MG63 (cell line): ENCODE measurements at regions not wholly inside any gene's neighbourhood (a gene's known extent, or its start where the extent isn't known, plus 50 kb on each side); places are given as distances from the start of the nearest gene placed in this dataset.

ENCODE experiments used
- DNase-seq: peaks from one replicate; pipeline ENCODE4 v3.0.0-alpha.2; 2020
- H3K27me3 ChIP-seq: fragments of 250-450 bp; sonication (Bioruptor Pico); 2 replicates; pipeline ENCODE4 v1.5.1; 2020; ENCODE audit warnings: mild to moderate bottlenecking, moderate library complexity
- H3K36me3 ChIP-seq: fragments of 250-450 bp; sonication (Bioruptor Pico); 2 replicates; pipeline ENCODE4 v1.5.1; 2020; ENCODE audit warnings: mild to moderate bottlenecking, moderate library complexity
- H3K4me3 ChIP-seq: fragments of 250-450 bp; sonication (Bioruptor Pico); 2 replicates; pipeline ENCODE4 v1.5.1; 2020; ENCODE audit warnings: mild to moderate bottlenecking, moderate library complexity
- H3K9me3 ChIP-seq: fragments of 250-450 bp; sonication (Bioruptor Pico); 2 replicates; pipeline ENCODE4 v1.5.1; 2020; ENCODE audit warnings: mild to moderate bottlenecking, moderate library complexity

GRCh38 chr2:204177251-204177976 lies 240.9 kb downstream of the ICOS start:
- H3K36me3 ChIP-seq, result no peaks in the 10 kb centered on the region
- DNase-seq, result no peak
- H3K4me3 ChIP-seq, result no peak overlapping the region
- no peaks in the 10 kb centered on the region for H3K9me3 ChIP-seq
- peaks cover 3% of the 10 kb centered on the region for H3K27me3 ChIP-seq

- Histone ChIP-seq H3K27me3 (peaks cover 3% of the 10 kb centered on the region), H3K36me3 (no peaks in the 10 kb centered on the region), H3K4me3 (no peak overlapping the region), H3K9me3 (no peaks in the 10 kb centered on the region)
- peak; percentile 9 for DNase-seq
Measured at GRCh38 chr2:204177977-204178522, 241.5 kb downstream of the ICOS start.

DNA sequence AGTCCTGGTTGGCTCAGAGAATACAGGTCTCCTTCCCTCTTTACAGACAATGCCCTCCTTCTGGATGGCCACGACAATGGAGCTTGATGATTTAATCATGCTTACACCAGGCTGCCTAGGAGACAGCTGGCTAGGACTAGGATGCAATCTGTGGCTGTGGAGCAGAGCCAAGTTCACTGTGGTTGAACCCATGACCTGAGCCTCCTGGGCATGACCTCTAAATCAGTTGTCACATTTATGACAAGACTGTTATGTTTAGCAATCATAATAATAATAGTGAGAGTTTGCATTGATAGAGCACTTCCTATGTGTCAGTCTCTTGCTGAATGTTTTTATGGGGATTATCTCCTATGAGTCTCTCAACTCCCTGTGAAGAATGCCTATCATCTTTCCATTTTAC lies 244.1 kb downstream of the ICOS start:
- Histone ChIP-seq H3K36me3 (no peaks in the 10 kb centered on the region), H3K27me3 (peaks cover 3% of the 10 kb centered on the region), H3K4me3 (no peak overlapping the region), H3K9me3 (no peaks in the 10 kb centered on the region)
- DNase-seq, result peak; percentile 52

- Histone ChIP-seq H3K4me3 (no peak overlapping the region), H3K36me3 (no peaks in the 10 kb centered on the region), H3K9me3 (no peaks in the 10 kb centered on the region), H3K27me3 (peaks cover 3% of the 10 kb centered on the region)
- DNase-seq, result no peak
Measured at GRCh38 chr2:204183608-204184007, 247.0 kb downstream of the ICOS start.

DNA sequence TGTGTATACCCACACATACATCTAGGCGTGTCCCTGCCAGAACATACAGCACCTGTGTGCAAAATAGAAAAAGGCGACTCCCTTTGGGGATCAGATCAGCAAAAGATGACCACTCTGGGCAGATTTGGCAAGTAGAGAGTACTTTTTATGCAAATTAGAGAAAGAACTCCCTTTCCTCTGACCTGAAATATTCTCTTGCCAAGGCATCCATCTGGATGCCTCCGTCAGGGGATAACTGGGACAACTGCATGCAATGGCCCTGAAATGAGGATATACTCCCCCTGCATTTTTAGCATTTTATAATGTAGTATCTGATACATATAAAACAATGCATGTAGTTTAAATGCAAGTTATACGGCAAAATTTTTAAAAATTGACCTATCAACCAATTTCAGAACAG lies 247.7 kb downstream of the ICOS start:
- Histone ChIP-seq H3K27me3 (no peaks in the 10 kb centered on the region; the same call in 1 of the 2 replicates), H3K36me3 (no peaks in the 10 kb centered on the region), H3K4me3 (no peak overlapping the region), H3K9me3 (no peaks in the 10 kb centered on the region)
- DNase-seq, result no peak

DNA sequence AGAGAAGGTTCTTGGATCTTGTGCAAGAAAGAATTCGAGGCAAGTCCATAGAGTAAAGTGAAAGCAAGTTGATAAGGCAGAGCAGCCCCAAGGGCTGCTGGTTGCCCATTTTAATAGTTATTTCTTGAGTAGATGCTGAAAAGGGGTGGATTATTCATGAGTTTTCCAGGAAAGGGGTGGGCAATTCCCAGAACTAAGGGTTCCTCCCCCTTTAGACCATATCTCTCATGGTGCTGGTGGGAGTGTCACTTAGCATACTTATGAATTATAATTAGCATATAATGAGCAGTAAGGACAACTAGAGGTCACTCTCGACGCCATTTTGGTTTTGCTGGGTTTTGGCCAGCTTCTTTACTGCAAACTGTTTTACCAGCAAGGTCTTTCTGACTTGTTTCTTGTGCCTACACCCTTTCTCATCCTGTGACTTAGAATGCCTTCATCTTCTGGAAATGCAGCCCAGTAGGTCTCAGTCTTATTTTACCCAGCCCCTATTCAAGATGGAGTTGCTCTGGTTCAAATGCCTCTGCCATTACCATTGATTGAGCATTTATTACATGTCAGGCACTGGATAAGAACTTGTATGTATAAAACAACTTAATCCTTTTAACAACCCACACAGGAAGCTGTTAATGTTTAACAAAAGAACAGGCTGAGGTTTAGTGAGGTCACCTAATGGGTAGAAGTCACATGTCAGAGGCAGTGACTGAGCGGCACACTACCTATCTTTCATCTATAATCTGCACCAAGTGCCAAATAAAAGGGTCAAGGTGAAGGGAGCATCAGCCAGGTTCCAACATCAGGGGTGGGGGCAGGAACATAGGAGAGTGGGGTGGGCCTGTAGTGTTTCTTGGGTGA lies 250.9 kb downstream of the ICOS start:
- DNase-seq, result no peak
- Histone ChIP-seq H3K36me3 (no peaks in the 10 kb centered on the region), H3K27me3 (no peaks in the 10 kb centered on the region)

DNA sequence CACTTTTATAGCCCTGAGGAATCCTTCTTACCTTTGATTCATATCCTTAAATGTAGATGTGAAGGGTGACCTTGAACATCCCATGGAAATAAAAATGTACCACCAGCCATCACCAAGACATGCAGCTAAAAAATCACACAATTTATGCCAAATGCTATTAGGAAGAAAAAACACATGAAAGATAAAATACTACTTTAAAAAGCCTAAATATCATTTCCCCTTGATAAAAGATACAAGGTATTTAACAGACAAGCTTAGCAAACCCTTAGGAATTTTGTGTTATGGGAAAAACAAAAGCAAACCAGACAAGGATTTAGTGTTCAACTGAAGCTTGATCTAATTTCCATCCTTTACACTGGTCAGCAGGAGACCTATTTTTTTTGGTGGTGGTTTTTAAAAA lies 255.0 kb downstream of the ICOS start:
- DNase-seq, result no peak
- no peaks in the 10 kb centered on the region for H3K36me3 ChIP-seq
- H3K4me3 ChIP-seq, result no peak overlapping the region
- H3K9me3 ChIP-seq, result no peaks in the 10 kb centered on the region
- H3K27me3 ChIP-seq, result no peaks in the 10 kb centered on the region

More for the DNA sequence above, 250.9 kb downstream of the ICOS start:
- Histone ChIP-seq H3K4me3 (no peak overlapping the region), H3K9me3 (no peaks in the 10 kb centered on the region)

GRCh38 chr2:204195498-204195897 lies 258.9 kb downstream of the ICOS start:
- Histone ChIP-seq H3K36me3 (no peaks in the 10 kb centered on the region), H3K9me3 (no peaks in the 10 kb centered on the region), H3K27me3 (no peaks in the 10 kb centered on the region), H3K4me3 (no peak overlapping the region)
- DNase-seq, result no peak

DNA sequence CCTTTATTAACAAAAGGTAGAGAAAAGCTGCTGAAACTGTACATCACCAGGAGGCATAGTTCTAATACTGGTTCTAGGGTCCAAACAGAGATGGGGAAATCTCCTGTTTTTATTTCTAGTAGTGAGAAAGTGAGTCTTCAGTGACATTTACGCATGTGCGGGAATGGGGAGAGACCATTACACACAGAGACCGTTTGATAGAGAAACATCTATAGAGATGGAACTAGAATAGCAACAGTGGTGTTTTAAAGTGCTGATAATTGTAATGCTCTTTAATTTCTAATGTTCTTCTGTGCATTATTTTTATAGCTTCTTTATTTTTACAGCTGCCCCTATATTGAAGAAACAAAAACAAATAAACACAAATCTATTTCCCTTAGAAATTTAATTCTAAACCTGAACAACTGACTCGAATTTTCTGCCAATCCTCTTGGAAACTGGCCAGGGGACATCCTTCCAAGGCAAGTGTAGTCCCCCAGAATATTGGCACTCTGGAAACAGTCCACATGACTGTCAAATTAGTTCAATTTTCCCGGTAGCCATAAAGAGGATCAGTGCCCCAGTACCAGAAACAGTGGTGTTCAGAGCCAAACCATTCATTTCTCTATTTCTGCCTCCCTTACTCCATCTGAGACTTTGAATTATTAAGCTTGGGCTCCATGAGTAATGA lies 260.9 kb downstream of the ICOS start:
- DNase-seq, result no peak
- H3K4me3 ChIP-seq, result no peak overlapping the region
- no peaks in the 10 kb centered on the region for H3K36me3 ChIP-seq
- H3K27me3 ChIP-seq, result no peaks in the 10 kb centered on the region; the same call in 1 of the 2 replicates
- no peaks in the 10 kb centered on the region for H3K9me3 ChIP-seq

DNA sequence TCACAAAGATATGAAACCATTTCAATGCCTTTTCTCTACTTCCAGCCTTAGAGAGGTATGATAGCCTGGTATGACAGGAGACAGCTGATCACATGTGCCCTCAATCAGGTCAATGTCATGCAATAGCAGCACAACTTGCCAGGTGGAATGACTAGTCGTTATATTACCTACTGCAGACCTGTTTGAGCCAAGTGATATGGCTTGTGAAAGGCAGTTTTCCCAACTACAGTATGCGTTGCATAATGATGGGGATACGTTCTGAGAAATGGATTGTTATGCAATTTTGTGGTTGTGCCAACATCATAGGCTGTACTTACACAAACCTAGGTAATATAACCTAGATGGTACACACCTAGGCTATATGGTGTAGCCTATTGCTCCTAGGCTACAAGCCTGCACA lies 262.8 kb downstream of the ICOS start:
- no peak for DNase-seq
- H3K9me3 ChIP-seq, result no peaks in the 10 kb centered on the region
- no peaks in the 10 kb centered on the region; the same call in 1 of the 2 replicates for H3K27me3 ChIP-seq
- no peaks in the 10 kb centered on the region for H3K36me3 ChIP-seq
- H3K4me3 ChIP-seq, result no peak overlapping the region

DNA sequence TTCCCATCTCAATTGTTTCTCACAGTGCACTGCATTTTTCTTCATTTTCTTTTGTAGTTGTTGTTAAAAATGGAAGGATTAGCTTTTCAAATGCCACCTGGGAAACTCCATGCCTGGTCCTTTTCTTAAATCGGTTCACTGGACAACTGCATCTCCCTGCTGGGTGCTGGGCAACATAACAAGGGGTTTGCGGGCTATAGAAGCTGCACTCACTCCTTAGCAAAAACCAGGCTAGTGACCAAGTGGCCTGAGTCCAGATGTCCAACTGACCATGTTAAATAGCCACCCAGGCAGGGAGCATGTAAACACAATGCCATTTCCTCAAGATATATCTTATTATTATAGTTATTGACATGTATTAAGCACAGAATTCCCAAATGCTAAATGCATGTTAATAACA lies 264.9 kb downstream of the ICOS start:
- H3K36me3 ChIP-seq, result no peaks in the 10 kb centered on the region
- no peaks in the 10 kb centered on the region for H3K9me3 ChIP-seq
- H3K4me3 ChIP-seq, result no peak overlapping the region
- no peak for DNase-seq
- H3K27me3 ChIP-seq, result no peaks in the 10 kb centered on the region; the same call in 1 of the 2 replicates

GRCh38 chr2:204202253-204202652 lies 265.7 kb downstream of the ICOS start:
- H3K36me3 ChIP-seq, result no peaks in the 10 kb centered on the region
- no peaks in the 10 kb centered on the region; the same call in 1 of the 2 replicates for H3K27me3 ChIP-seq
- H3K4me3 ChIP-seq, result no peak overlapping the region
- no peaks in the 10 kb centered on the region for H3K9me3 ChIP-seq
- DNase-seq, result no peak

- Histone ChIP-seq H3K27me3 (no peaks in the 10 kb centered on the region; the same call in 1 of the 2 replicates), H3K36me3 (no peaks in the 10 kb centered on the region), H3K9me3 (no peaks in the 10 kb centered on the region), H3K4me3 (no peak overlapping the region)
- DNase-seq, result no peak
Measured at GRCh38 chr2:204203704-204204103, 267.1 kb downstream of the ICOS start.

- no peak for DNase-seq
- no peaks in the 10 kb centered on the region; the same call in 1 of the 2 replicates for H3K27me3 ChIP-seq
- no peaks in the 10 kb centered on the region for H3K9me3 ChIP-seq
- no peak overlapping the region for H3K4me3 ChIP-seq
- no peaks in the 10 kb centered on the region for H3K36me3 ChIP-seq
Measured at GRCh38 chr2:204205082-204205481, 268.5 kb downstream of the ICOS start.

DNA sequence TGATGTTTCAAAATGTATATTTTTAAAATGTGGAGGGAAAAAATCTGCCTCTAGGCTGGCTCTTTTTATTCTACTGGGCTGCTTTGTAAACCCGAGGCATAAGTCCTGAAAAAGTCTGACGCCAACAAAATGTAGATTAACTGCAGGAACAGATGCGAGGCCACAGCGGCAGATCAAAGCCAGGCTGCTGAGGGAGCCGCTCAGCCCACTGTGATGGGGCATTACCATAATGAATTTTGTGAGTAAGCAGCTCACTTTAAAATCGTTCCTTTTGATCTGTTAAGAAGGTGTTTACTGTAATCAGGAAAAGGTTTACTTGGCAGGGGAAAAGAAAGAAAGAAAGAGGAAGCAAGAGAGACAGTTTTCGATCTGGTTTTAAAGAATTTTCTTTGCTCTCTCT lies 269.0 kb downstream of the ICOS start:
- Histone ChIP-seq H3K36me3 (no peaks in the 10 kb centered on the region), H3K27me3 (no peaks in the 10 kb centered on the region; the same call in 1 of the 2 replicates), H3K9me3 (no peaks in the 10 kb centered on the region), H3K4me3 (no peak overlapping the region)
- no peak for DNase-seq

DNA sequence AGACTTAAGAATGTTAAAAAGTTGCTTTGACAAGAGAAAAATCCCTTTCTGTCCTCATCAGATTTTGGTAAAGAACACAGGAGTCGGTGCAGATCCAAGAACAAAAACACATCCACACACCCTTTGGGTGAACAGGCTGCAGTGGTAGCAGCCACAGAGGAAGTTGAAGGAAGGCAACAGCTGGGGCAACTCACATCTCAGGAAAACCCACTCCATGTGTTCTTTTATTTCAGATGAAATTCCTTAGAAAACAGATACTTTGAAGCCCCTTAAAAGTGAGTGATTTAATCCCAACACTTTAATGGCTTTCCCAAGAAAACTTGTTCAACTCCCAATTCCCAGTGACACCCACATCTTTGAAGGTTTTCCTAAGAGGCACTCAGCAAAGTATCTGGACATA lies 271.3 kb downstream of the ICOS start:
- no peak for DNase-seq
- H3K36me3 ChIP-seq, result no peaks in the 10 kb centered on the region
- no peaks in the 10 kb centered on the region for H3K9me3 ChIP-seq
- H3K4me3 ChIP-seq, result no peak overlapping the region
- H3K27me3 ChIP-seq, result no peaks in the 10 kb centered on the region

- Histone ChIP-seq H3K9me3 (peaks cover 7% of the 10 kb centered on the region), H3K4me3 (no peak overlapping the region), H3K36me3 (no peaks in the 10 kb centered on the region), H3K27me3 (no peaks in the 10 kb centered on the region)
- DNase-seq, result no peak
Measured at GRCh38 chr2:204213588-204213987, 277.0 kb downstream of the ICOS start.
